ENCODE measurements at regions not wholly inside any gene's neighbourhood (a gene's known extent, or its start where the extent isn't known, plus 50 kb on each side); places are given as distances from the start of the nearest gene placed in this dataset.
"Not testable (repeated sequence)": the region's sequence is repeated elsewhere in the genome, so short reads cannot be mapped to it uniquely, and the experiment has no call there.

DNA sequence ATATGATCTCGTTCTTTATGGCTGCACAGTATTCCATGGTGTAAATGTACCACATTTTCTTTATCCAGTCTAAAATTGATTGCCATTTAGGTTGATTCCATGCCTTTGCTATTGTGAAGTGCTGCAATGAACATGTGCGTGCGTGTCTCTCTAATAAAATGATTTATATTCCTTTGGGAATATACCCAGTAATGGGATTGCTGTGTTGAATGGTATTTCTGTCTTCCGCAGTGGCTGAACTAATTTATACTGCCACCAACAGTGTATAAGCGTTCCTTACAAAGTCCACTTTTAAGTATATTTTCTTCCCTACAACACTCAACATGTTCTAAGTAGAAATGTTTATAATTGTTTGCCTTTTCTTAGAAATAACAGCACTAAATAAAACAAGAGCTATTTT is 521.9 kb downstream of the DTWD2 start:
- no peaks in the 10 kb centered on the region for H3K27me3 Mint-ChIP-seq (ENCODE audit: low read depth)
- no peaks in the 10 kb centered on the region for H3K9me3 Mint-ChIP-seq
- no peaks in the 10 kb centered on the region for H3K36me3 Mint-ChIP-seq
- H3K27ac Mint-ChIP-seq: no peak overlapping the region
- no peak overlapping the region for H3K4me3 Mint-ChIP-seq
- ChIA-PET POLR2A (no interaction called here), CTCF (no interaction called here)
- no peak for DNase-seq (ENCODE audit: low spot score)
- TF ChIP-seq TEAD1 (CRISPR knock-in tag; IDR thresholded peaks at IDR 0.05) (no peak), PREB (CRISPR knock-in tag; IDR thresholded peaks at IDR 0.05; ENCODE audit: borderline replicate concordance) (no peak), ZNF121 (CRISPR knock-in tag; IDR thresholded peaks at IDR 0.05) (no peak), AR (CRISPR knock-in tag; IDR thresholded peaks at IDR 0.05) (no peak), NFE2L1 (CRISPR knock-in tag; IDR thresholded peaks at IDR 0.05) (no peak), GTF2I (CRISPR knock-in tag; conservative IDR thresholded peaks at IDR 0.05) (no peak), ZNF263 (CRISPR knock-in tag; IDR thresholded peaks at IDR 0.05; ENCODE audit: low read depth) (no peak)
- TF ChIP-seq, protein P1, sequence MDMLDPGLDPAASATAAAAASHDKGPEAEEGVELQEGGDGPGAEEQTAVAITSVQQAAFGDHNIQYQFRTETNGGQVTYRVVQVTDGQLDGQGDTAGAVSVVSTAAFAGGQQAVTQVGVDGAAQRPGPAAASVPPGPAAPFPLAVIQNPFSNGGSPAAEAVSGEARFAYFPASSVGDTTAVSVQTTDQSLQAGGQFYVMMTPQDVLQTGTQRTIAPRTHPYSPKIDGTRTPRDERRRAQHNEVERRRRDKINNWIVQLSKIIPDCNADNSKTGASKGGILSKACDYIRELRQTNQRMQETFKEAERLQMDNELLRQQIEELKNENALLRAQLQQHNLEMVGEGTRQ (CRISPR knock-in tag; IDR thresholded peaks at IDR 0.05): no peak
- TF ChIP-seq, protein P2, sequence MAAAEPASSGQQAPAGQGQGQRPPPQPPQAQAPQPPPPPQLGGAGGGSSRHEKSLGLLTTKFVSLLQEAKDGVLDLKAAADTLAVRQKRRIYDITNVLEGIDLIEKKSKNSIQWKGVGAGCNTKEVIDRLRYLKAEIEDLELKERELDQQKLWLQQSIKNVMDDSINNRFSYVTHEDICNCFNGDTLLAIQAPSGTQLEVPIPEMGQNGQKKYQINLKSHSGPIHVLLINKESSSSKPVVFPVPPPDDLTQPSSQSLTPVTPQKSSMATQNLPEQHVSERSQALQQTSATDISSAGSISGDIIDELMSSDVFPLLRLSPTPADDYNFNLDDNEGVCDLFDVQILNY (CRISPR knock-in tag; IDR thresholded peaks at IDR 0.05): no peak
- H3K4me1 Mint-ChIP-seq: no peaks in the 10 kb centered on the region
- ATAC-seq: no peak

DNA sequence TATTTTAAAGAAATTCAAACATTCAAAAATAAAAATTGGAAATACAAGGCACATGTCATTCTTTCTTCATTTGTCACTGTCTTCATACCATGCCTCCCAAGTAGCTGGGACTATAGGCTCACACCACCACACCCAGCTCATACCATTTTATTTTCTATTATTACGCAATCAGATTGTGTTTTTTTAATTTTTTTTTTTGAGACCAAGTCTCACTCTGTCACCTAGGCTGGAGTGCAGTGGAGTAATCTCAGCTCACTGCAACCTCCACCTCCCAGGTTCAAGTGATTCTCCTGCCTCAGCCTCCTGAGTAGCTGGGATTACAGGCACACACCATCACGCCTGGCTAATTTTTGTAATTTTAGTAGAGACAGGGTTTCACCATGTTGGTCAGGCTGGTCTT is 526.1 kb downstream of the DTWD2 start:
- H3K9me3 Mint-ChIP-seq; H3K4me1 Mint-ChIP-seq; POLR2A ChIA-PET; H3K36me3 Mint-ChIP-seq; DNase-seq (ENCODE audit: low spot score); ATAC-seq; H3K4me3 Mint-ChIP-seq; H3K27ac Mint-ChIP-seq; H3K27me3 Mint-ChIP-seq (ENCODE audit: low read depth); CTCF ChIA-PET: not testable (repeated sequence)

DNA sequence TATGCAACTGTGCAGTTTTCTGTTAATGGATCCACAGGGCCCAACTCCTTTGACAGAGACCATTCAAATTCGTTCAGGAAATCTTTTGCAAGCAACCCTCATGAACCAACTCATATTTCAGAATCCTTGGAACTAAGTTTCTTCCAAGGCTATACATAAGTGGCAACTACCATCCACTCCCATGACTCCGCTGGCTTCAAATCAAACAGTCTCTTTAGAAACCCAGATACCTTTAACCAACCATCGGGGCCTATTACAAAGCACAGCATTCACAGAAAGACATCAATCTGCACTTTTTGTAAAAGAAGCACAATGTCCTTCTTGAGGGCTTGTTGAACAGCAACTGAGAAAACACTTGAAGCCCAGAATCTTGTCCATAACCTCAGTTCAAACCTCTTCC is 526.9 kb downstream of the DTWD2 start:
- TF ChIP-seq, protein P1 (CRISPR knock-in tag; IDR thresholded peaks at IDR 0.05): no peak
- TF ChIP-seq TP53 (CRISPR knock-in tag; IDR thresholded peaks at IDR 0.05) (no peak), JAZF1 (CRISPR knock-in tag; IDR thresholded peaks at IDR 0.05) (no peak)
- no peak overlapping the region for H3K27ac Mint-ChIP-seq
- H3K27me3 Mint-ChIP-seq (ENCODE audit: low read depth): no peaks in the 10 kb centered on the region
- ATAC-seq: no peak
- H3K4me3 Mint-ChIP-seq: no peak overlapping the region
- CTCF ChIA-PET: no interaction called here
- no peaks in the 10 kb centered on the region for H3K9me3 Mint-ChIP-seq
- POLR2A ChIA-PET: no interaction called here
- H3K4me1 Mint-ChIP-seq: no peaks in the 10 kb centered on the region
- no peaks in the 10 kb centered on the region for H3K36me3 Mint-ChIP-seq
- DNase-seq (ENCODE audit: low spot score): no peak

GRCh38 chr5:118459490-118459889 is 528.9 kb downstream of the DTWD2 start:
- CTCF ChIA-PET: no interaction called here
- Mint-ChIP-seq H3K36me3 (no peaks in the 10 kb centered on the region), H3K4me3 (no peak overlapping the region), H3K4me1 (no peaks in the 10 kb centered on the region), H3K27ac (no peak overlapping the region), H3K27me3 (ENCODE audit: low read depth) (no peaks in the 10 kb centered on the region), H3K9me3 (no peaks in the 10 kb centered on the region)
- DNase-seq (ENCODE audit: low spot score) (no peak), ATAC-seq (peak; percentile 41)
- POLR2A ChIA-PET: no interaction called here
- TF ChIP-seq JUN (CRISPR knock-in tag; IDR thresholded peaks at IDR 0.05): no peak
- no peak for TF ChIP-seq ARID4B (CRISPR knock-in tag; IDR thresholded peaks at IDR 0.05; ENCODE audit: borderline replicate concordance)
- no peak for TF ChIP-seq ZMAT4 (CRISPR knock-in tag; IDR thresholded peaks at IDR 0.05)
- no peak for TF ChIP-seq SOX15 (CRISPR knock-in tag; IDR thresholded peaks at IDR 0.05)
- no peak for TF ChIP-seq PRRX2 (CRISPR knock-in tag; IDR thresholded peaks at IDR 0.05)
- TF ChIP-seq NR3C1 (CRISPR knock-in tag; conservative IDR thresholded peaks at IDR 0.05; ENCODE audit: low read depth): no peak
- TF ChIP-seq CBFB (CRISPR knock-in tag; IDR thresholded peaks at IDR 0.05; ENCODE audit: low read depth): no peak
- no peak for TF ChIP-seq ZNF396 (CRISPR knock-in tag; IDR thresholded peaks at IDR 0.05; ENCODE audit: borderline replicate concordance)
